ENCODE measurements at regions not wholly inside any gene's neighbourhood (a gene's known extent, or its start where the extent isn't known, plus 50 kb on each side); places are given as distances from the start of the nearest gene placed in this dataset.

- H3K9ac ChIP-seq (replicated peaks; ENCODE audit: extremely low read depth, insufficient read depth, low read length) = no peak overlapping the region
- no peak for TF ChIP-seq POLR2AphosphoS5 (IDR thresholded peaks at IDR 0.05; ENCODE audit: insufficient read depth, low read depth, low read length)
- TF ChIP-seq CTCF (IDR thresholded peaks at IDR 0.05; ENCODE audit: extremely low read depth in 1 of 2, insufficient read depth in 1 of 2, low read depth in 1 of 2, low read length in 2 of 2) = no peak
- no peak for TF ChIP-seq JUN (IDR thresholded peaks at IDR 0.05; ENCODE audit: borderline replicate concordance, insufficient read depth, insufficient read length, low read depth)
- no peak for TF ChIP-seq EZH2 (IDR thresholded peaks at IDR 0.05; ENCODE audit: borderline replicate concordance, low read depth, low read length, severe bottlenecking)
- TF ChIP-seq MAX (IDR thresholded peaks at IDR 0.05; ENCODE audit: insufficient read depth, insufficient read length) = no peak
- TF ChIP-seq GATA2 (IDR thresholded peaks at IDR 0.05; ENCODE audit: insufficient read depth, insufficient read length, low read depth, low read length) = no peak
- no peak for TF ChIP-seq POLR2A (IDR thresholded peaks at IDR 0.05; ENCODE audit: low read depth, low read length)
- dilution Hi-C loops (cut with MboI; ENCODE audit: extremely low pct_ligation_motif_present, low sequenced_read_pairs) (no loop called here), intact Hi-C loops (cut with micrococcal nuclease) (loop anchor here (10.0 kb wide), 2 partner anchors 415 to 445 kb away; no protein-coding TSS in a partner anchor)
- BruUV-seq (replicated peaks) = no TSS peak
- DNase-seq (ENCODE audit: low read depth, low spot score) = no peak
- H3K4me3 ChIP-seq (replicated peaks in 1 of 3; ENCODE audit: insufficient read depth in 1 of 3, low read depth in 1 of 3, low read length in 3 of 3) = no peak overlapping the region
- H3K9me3 ChIP-seq (replicated peaks; ENCODE audit: control insufficient read depth, insufficient read depth, low read length) = no peaks in the 10 kb centered on the region
- no peaks in the 10 kb centered on the region for H4K20me1 ChIP-seq (replicated peaks; ENCODE audit: control insufficient read depth, extremely low read depth, insufficient read depth, low read length)
- no peaks in the 10 kb centered on the region for H3K79me2 ChIP-seq (ENCODE audit: control insufficient read depth, insufficient read depth, low read length)
- no peak overlapping the region for H2AFZ ChIP-seq (ENCODE audit: low read depth, low read length)
- H3K9me1 ChIP-seq (replicated peaks; ENCODE audit: control insufficient read depth, extremely low read depth, insufficient read depth, low read length) = no peaks in the 10 kb centered on the region
- ChIA-PET POLR2A (no interaction called here), CTCF (no interaction called here)
- no peak for FAIRE-seq
- H3K4me2 ChIP-seq (ENCODE audit: insufficient read depth, low read length) = no peak overlapping the region
- H3K4me1 ChIP-seq (ENCODE audit: control insufficient read depth, extremely low read depth, insufficient read depth, low read length) = no peaks in the 10 kb centered on the region
- H3K36me3 ChIP-seq (ENCODE audit: control insufficient read depth in 2 of 2, extremely low read depth in 1 of 2, insufficient read depth in 2 of 2, low read length in 2 of 2) = no peaks in the 10 kb centered on the region
- no peaks in the 10 kb centered on the region for H3K27me3 ChIP-seq (ENCODE audit: control insufficient read depth in 2 of 2, insufficient read depth in 2 of 2, low read length in 2 of 2)
- no peak overlapping the region for H3K27ac ChIP-seq (ENCODE audit: insufficient read depth, low read depth, low read length)
These were observed 104.5 kb upstream of the PHACTR3 start for GRCh38 chr20:59499863-59500262.

Data from endothelial cell of umbilical vein (primary cell).